PC-3 (cell line): ENCODE measurements at regions not wholly inside any gene's neighbourhood (a gene's known extent, or its start where the extent isn't known, plus 50 kb on each side); places are given as distances from the start of the nearest gene placed in this dataset.

Experiments
- ATAC-seq: fragments of 200-7000 bp; cut with Tn5 transposase; 2 replicates; pipeline ENCODE4 v1.9.1; 2020; ENCODE audit warnings: mild to moderate bottlenecking, moderate library complexity
- BruUV-seq: library from RNA; stranded (reverse); fragments of 400-500 nt; replicated peaks from 2 replicates; lab custom pipeline; 2021; lab: Mats Ljungman, UMichigan
- CTCF ChIA-PET: fragments of 300-600 bp; sonication (Branson Sonifier 250); formaldehyde crosslinking; loops from one replicate; lab custom pipeline; 2022; ENCODE audit warnings: antibody characterized with exemption; lab: Charles Lee
- POLR2A ChIA-PET: fragments of 300-600 bp; sonication (Branson Sonifier 250); formaldehyde crosslinking; loops from one replicate; lab custom pipeline; 2022; ENCODE audit warnings: antibody characterized with exemption; ENCODE audit not compliant: unreplicated experiment; lab: Charles Lee
- DNase-seq: peaks from one replicate; pipeline ENCODE4 v3.0.0-alpha.2; 2015
- H2AFZ ChIP-seq: fragments of 300-600 bp; sonication (generic); 2 replicates; pipeline ENCODE4 v1.6.0; 2016; ENCODE audit warnings: antibody characterized with exemption, low read length
- H3F3A ChIP-seq: fragments of 300-600 bp; sonication (generic); one replicate; pipeline ENCODE4 v1.6.0; 2017; ENCODE audit warnings: antibody characterized with exemption, low read length, control low read depth, mild to moderate bottlenecking; ENCODE audit not compliant: unreplicated experiment
- H3K27ac ChIP-seq: fragments of 300-600 bp; sonication (generic); 2 replicates; pipeline ENCODE4 v1.5.1; 2016; ENCODE audit warnings: mild to moderate bottlenecking, low read length
- H3K27me3 ChIP-seq: fragments of 300-600 bp; sonication (generic); 2 replicates; pipeline ENCODE4 v1.6.1; 2016; ENCODE audit warnings: low read length, mixed read lengths
- H3K36me3 ChIP-seq: fragments of 300-600 bp; sonication (generic); 2 replicates; pipeline ENCODE4 v1.6.1; 2016; ENCODE audit warnings: low read depth, mixed run types, low read length, mixed read lengths
- H3K4me1 ChIP-seq: fragments of 300-600 bp; sonication (generic); 2 replicates; pipeline ENCODE4 v1.5.1; 2016; ENCODE audit warnings: low read length; ENCODE audit not compliant: insufficient read depth
- H3K4me2 ChIP-seq: fragments of 300-600 bp; sonication (generic); 2 replicates; pipeline ENCODE4 v1.6.0; 2016; ENCODE audit warnings: low read length
- H3K4me3 ChIP-seq: fragments of 300-600 bp; sonication (generic); 2 replicates; pipeline ENCODE4 v1.5.1; 2016; ENCODE audit warnings: mild to moderate bottlenecking, low read length, mixed read lengths
- H3K79me2 ChIP-seq: fragments of 300-600 bp; sonication (generic); 2 replicates; pipeline ENCODE4 v1.6.1; 2017; ENCODE audit warnings: low read length, mixed read lengths
- H3K9ac ChIP-seq: fragments of 300-600 bp; sonication (generic); 2 replicates; pipeline ENCODE4 v1.6.0; 2016; ENCODE audit warnings: mild to moderate bottlenecking, low read length
- H3K9me2 ChIP-seq: fragments of 300-600 bp; sonication (generic); replicated peaks from 2 replicates; pipeline ENCODE4 v1.6.1; 2016; ENCODE audit warnings: mixed run types, low read length, mixed read lengths
- H3K9me3 ChIP-seq: fragments of 300-600 bp; sonication (generic); 2 replicates; pipeline ENCODE4 v1.6.1; 2016; ENCODE audit warnings: low read length, mixed read lengths
- H4K20me1 ChIP-seq: fragments of 300-600 bp; sonication (generic); 2 replicates; pipeline ENCODE4 v1.6.1; 2016; ENCODE audit warnings: low read length, mixed read lengths
- EZH2 ChIP-seq: fragments of 300-600 bp; sonication (generic); IDR thresholded peaks from one replicate; pipeline ENCODE4 v1.6.1; 2017; ENCODE audit warnings: antibody characterized with exemption, mild to moderate bottlenecking, low read length; ENCODE audit not compliant: unreplicated experiment
- EZH2phosphoT487 ChIP-seq: fragments of 300-600 bp; sonication (generic); IDR thresholded peaks from 2 replicates; pipeline ENCODE4 v1.6.1; 2018; ENCODE audit warnings: mild to moderate bottlenecking, antibody characterized with exemption, low read length, borderline replicate concordance
- intact Hi-C: fragments of 100-400 bp; cut with micrococcal nuclease; formaldehyde crosslinking; loops from 2 replicates; pipeline ENCODE4 v1.9.0; 2023
- TF ChIP-seq, protein P1 (sequence below): fragments of 300-600 bp; sonication (generic); conservative IDR thresholded peaks from 2 replicates; pipeline ENCODE4 v1.5.1; 2017; ENCODE audit warnings: antibody characterized with exemption, low read depth, mild to moderate bottlenecking, low read length

DNA sequence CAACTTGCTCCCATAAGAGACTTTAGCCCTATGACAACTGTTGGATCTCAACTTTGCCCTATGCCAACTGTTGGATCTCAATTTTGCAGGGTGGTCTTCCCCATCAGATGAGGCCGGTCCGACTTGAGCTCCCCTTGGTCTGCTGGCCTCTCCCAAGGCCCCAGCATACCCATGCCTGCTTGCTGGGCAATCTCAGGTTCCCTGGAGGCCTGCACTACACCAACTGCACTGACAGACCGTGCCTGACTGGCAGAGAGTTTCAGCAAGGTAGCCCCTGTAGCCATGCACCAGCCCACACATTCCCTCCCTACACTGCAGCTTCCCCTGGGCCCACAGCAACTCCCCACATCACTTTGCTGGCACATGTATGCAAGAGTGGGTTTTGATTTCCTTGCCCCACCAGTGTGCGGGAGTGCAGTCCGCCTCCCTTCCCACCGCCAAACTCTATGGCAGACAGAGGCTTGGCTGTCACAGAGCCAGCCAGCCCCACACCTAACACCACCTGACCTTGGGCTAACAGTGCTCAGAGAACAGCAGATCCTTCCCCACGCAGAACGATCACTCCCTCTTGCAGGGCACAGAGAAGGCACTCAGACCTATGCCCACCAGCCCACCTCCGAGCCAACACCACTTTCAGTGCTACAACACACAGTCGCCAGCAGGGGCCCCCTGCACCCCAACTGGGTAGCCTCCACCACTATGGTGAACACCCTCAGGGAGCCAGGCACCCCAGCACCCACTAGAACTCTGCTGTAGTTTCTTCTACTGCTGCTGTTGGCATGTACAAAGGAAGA is 279.9 kb upstream of the COX7C start:
- Histone ChIP-seq H3F3A (peaks cover 4% of the 10 kb centered on the region), H3K36me3 (no peaks in the 10 kb centered on the region), H3K9me3 (no peaks in the 10 kb centered on the region), H3K4me2 (no peak overlapping the region), H3K27ac (no peak overlapping the region), H4K20me1 (no peaks in the 10 kb centered on the region), H3K4me1 (no peaks in the 10 kb centered on the region), H3K79me2 (no peaks in the 10 kb centered on the region), H3K9ac (no peak overlapping the region), H2AFZ (no peak overlapping the region), H3K4me3 (no peak overlapping the region), H3K27me3 (no peaks in the 10 kb centered on the region), H3K9me2 (no peaks in the 10 kb centered on the region)
- ATAC-seq: no peak
- no TSS peak for BruUV-seq
- TF ChIP-seq EZH2 (no peak), EZH2phosphoT487 (no peak)
- TF ChIP-seq, protein P1, sequence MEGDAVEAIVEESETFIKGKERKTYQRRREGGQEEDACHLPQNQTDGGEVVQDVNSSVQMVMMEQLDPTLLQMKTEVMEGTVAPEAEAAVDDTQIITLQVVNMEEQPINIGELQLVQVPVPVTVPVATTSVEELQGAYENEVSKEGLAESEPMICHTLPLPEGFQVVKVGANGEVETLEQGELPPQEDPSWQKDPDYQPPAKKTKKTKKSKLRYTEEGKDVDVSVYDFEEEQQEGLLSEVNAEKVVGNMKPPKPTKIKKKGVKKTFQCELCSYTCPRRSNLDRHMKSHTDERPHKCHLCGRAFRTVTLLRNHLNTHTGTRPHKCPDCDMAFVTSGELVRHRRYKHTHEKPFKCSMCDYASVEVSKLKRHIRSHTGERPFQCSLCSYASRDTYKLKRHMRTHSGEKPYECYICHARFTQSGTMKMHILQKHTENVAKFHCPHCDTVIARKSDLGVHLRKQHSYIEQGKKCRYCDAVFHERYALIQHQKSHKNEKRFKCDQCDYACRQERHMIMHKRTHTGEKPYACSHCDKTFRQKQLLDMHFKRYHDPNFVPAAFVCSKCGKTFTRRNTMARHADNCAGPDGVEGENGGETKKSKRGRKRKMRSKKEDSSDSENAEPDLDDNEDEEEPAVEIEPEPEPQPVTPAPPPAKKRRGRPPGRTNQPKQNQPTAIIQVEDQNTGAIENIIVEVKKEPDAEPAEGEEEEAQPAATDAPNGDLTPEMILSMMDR: no peak
- ChIA-PET CTCF (no interaction called here), POLR2A (no interaction called here)
- intact Hi-C loops: no loop called here
- DNase-seq: no peak

DNA sequence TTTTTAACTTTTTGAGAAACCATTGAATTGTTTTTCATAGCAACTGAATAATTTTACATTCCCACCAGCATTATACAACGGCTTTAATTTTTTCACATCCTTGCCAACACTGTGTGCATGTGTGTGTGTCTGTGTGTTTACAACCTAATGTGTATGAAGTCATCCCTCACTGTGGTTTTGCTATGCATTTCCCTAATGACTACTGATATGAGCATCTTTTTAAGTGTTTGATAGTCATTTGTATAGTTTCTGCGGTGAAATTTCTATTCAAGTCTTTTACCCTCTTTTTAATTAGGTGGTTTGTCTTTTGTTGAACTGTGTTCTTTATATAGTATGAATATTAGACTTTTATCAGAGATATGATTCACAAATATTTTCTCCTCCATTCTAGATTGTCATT is 263.1 kb upstream of the COX7C start:
- POLR2A ChIA-PET: no interaction called here
- no TSS peak for BruUV-seq
- DNase-seq: no peak
- ATAC-seq: no peak
- no peaks in the 10 kb centered on the region for H3K9me2 ChIP-seq
- H3K4me1 ChIP-seq: no peaks in the 10 kb centered on the region
- no peaks in the 10 kb centered on the region for H3K36me3 ChIP-seq
- no peaks in the 10 kb centered on the region for H3K9me3 ChIP-seq
- CTCF ChIA-PET: no interaction called here
- no peak overlapping the region for H3K4me2 ChIP-seq
- no peaks in the 10 kb centered on the region for H4K20me1 ChIP-seq
- H3K27ac ChIP-seq: no peak overlapping the region
- intact Hi-C loops: no loop called here
- no peak overlapping the region for H3K4me3 ChIP-seq
- no peak for TF ChIP-seq EZH2
- TF ChIP-seq EZH2phosphoT487: no peak
- TF ChIP-seq, protein P1: no peak
- H3K79me2 ChIP-seq: no peaks in the 10 kb centered on the region
- no peaks in the 10 kb centered on the region for H3K27me3 ChIP-seq
- no peaks in the 10 kb centered on the region for H3F3A ChIP-seq
- H2AFZ ChIP-seq: no peak overlapping the region
- no peak overlapping the region for H3K9ac ChIP-seq

DNA sequence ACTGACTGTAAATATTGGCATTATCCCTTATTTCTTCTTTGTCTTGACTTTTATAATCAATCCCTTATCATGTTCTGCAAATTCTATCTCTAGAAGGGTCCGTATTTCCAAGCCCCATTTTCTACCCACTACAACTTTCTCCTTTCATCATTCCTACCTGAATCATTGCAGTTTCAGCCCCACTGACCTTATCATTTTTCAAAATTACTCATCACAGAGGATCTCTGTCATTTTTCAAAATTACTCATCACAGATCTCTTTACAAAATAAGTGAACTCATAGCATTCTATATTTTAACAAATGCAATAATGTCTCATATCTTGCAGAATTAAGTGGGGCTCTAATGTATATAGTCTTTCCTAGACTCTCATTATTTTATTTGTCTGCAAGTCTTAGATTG is 256.9 kb upstream of the COX7C start:
- ChIA-PET POLR2A (no interaction called here), CTCF (no interaction called here)
- Histone ChIP-seq H3K9me3 (no peaks in the 10 kb centered on the region), H4K20me1 (no peaks in the 10 kb centered on the region), H3K79me2 (no peaks in the 10 kb centered on the region), H3F3A (no peaks in the 10 kb centered on the region), H3K27me3 (no peaks in the 10 kb centered on the region), H3K9ac (no peak overlapping the region), H3K4me2 (no peak overlapping the region), H3K4me1 (no peaks in the 10 kb centered on the region), H3K4me3 (no peak overlapping the region), H3K9me2 (no peaks in the 10 kb centered on the region), H3K27ac (no peak overlapping the region), H2AFZ (no peak overlapping the region), H3K36me3 (no peaks in the 10 kb centered on the region)
- intact Hi-C loops: no loop called here
- TF ChIP-seq EZH2phosphoT487 (no peak), EZH2 (no peak)
- TF ChIP-seq, protein P1: no peak
- ATAC-seq (no peak), DNase-seq (peak; percentile 16)
- no TSS peak for BruUV-seq
